Right kidney (tissue), 1 donor: ENCODE measurements at regions not wholly inside any gene's neighbourhood (a gene's known extent, or its start where the extent isn't known, plus 50 kb on each side); places are given as distances from the start of the nearest gene placed in this dataset.
"Not testable (repeated sequence)": the region's sequence is repeated elsewhere in the genome, so short reads cannot be mapped to it uniquely, and the experiment has no call there.

Experiments
- DNase-seq: peaks from one replicate; pipeline ENCODE4 v3.0.0-alpha.2; 2016

DNA sequence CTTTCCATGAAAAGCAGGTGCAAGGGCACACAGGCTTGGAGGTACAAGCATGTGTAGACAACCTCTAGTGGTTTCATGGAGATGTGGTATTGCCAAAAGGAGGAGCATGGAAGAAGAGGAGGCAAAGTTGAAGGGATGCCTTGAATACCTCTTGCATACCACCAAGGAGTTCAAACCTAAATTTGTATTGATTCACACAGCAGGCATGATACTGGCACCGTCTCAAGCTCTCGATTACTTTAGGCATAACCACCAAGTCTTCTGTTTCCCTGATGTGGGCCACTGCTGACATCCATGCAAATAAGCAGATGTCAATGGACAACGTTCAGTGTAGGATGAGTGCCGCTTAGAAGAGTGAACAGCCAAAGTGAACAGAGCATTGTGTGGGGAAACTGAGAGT is 87.1 kb downstream of the SCN11A start:
- DNase-seq = no peak

DNA sequence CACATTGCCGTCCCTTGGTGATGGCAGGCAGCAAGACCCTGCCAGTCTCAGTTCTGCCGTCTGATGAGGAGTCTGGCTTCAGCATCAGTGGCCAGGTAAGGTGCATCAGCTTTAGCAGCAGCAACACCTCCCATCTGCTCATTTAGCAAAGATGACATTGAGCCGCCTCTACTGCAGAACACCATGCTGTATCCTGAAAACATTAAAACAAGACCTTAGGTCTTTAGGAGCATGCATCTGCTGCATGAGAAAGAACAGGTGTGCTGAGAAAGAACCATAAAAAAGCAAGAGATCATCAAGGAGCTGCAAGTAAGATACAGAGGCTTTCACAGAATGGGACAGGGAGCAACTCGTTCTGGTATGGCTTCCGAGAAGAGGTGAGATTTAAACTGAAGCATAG is 87.5 kb downstream of the SCN11A start:
- no peak for DNase-seq

DNA sequence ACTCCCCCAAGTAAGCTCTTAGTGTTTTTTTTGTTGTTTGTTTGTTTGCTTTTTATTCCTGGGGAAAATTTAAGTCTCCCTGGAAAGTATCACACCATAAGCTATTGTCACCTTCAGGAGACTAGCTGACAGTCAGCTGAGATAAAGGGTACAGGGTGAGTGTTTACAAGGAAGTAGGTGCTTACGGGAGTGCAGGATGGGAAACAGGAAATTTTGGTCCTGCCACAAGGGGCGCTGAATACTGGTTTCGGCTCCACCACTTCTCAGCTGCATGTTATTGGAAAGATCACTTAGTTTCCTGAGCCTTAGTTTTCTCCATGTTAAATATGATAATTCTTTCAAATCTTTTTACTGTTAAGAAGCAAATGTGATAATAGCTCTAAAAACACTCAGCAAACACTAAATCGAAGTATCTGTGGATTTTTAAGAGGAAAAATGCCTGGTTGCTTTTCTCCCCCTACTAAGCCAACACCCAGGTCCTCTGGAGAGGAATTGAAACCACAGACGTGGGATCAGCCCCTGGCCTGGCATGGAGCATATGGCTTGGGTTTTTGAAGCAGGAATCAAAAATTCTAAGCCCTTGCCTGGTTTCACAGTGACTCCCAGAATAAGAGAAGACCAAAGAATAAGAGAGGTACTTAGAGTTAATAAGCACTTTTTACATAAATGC is 90.7 kb downstream of the SCN11A start:
- DNase-seq = no peak

DNA sequence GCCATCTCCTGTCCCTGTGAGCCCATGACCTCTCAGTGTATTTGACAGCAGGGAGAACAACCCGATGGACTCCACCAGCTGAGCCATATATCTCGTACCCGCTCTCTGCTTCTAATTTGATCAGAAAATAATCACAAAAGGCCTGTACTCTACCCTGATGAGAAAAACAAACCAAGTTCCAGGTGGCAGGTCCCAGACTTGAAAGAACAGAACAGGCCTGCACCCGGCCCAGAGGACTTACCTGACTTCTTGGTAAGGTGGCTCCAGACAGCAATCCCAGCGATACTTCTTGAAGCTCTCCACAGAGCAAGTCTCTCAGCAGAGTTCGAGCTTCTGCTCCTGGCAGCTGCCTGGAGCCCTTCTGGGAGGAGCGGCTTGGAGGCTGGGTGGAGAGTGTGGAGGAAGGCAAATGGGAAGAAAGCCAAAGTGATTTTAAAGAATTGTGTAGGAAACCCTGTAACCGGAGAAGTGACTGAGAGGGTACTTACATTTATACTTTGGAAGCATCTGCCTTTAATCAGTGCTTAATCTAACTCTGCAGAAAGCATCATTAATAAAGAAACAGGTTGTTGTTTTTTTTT is 91.6 kb downstream of the SCN11A start:
- no peak for DNase-seq

DNA sequence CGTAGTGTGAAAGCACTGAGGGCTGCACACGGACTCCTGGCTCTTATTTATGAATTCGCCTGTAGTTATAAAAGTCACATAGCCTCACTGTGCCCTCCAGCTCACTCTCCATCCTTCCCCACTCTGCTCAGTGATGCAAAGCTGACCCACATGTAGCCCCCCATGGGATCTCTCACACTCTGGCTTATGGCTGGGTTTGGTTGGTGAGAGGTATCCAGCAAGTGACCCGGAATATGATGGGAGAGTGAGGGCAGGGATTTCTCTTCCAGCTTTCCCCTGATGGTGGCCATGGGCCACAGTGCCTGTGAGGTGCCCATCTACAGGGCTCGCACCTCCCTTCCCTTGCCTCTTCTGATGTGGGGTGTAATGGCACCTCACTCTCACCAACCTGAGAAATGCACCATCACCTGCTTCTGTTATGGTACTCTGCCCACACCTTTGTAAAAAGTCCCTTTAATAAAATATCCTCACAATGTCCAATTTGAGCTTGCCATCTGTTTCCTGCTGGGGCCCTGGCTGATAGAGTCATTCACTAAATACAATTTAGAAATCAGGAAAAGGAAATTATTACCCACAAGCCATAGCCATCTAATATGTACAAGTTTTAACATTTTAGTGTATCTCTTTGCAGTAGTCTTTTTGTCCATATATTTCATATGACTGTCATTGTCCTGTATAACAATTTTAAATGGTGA is 93.6 kb downstream of the SCN11A start:
- DNase-seq = no peak

DNA sequence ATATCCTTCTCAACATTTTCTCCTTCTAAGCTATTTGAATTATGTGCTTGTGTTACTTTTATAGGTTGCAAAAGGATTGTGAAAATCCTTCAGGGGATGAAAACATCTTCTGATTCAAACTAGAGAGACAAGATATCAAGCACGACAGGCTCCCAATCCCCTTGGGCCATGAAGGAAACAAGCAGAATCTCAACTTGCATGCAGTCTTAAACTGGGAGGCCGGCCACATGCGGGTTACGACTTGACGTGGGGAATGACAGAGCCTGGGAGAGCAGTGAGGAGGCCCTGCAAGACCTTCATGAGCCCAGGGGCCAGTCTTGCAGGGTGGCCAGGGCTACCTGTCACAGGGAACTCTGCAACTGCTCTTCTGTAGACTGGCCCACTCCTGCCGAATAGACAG is 94.4 kb downstream of the SCN11A start:
- no peak for DNase-seq

DNA sequence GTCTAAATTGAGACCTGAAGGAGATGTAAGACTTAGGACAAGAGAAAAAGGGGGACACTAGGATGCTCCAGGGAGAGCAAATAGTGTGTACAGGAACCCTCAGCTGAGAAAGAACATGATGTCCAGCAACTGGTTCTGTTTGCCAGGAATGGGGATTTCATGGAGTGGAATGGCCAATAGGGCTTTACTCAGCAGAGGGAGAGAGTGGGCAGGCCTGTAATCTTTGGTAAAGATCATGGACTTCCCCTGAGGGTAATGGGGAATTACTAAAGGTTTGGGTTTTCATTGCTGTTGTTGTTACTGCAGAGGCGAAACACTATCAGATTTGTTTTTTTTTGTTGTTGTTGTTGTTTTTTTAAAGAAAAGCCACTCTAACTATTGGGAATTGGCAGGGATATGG is 99.0 kb downstream of the SCN11A start:
- no peak for DNase-seq

DNA sequence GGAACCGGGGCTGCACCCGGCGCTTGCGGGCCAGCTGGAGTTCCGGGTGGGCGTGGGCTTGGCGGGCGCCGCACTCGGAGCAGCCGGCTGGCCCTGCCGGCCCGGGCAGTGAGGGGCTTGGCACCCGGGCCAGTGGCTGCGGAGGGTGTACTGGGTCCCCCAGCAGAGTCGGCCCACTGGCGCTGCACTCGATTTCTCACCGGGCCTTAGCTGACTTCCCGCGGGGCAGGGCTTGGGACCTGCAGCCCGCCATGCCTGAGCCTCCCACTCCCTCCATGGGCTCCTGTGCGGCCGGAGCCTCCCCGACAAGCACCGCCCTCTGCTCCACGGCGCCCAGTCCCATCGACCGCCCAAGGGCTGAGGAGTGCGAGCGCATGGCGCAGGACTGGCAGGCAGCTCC is 100.6 kb downstream of the SCN11A start:
- DNase-seq = not testable (repeated sequence)

DNA sequence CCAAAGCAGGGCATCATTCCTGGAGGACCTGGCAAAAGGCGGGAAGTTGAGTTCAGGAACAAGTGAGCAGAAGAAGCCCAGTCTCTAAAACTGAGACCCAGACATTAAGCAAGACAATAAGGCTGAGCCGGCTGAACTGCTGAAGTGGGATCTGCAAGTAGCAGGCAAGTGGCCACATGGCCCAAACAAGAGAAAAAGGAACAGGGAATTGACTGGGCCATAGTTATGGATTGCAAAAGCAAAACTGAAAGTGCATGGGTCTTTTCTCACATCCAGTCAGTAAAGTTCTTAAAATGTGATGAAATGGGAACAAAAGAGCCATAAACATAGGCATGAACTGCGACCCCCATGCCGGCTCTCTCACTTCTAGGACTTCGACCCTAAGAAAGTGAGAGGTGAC is 101.2 kb downstream of the SCN11A start:
- DNase-seq = no peak

DNA sequence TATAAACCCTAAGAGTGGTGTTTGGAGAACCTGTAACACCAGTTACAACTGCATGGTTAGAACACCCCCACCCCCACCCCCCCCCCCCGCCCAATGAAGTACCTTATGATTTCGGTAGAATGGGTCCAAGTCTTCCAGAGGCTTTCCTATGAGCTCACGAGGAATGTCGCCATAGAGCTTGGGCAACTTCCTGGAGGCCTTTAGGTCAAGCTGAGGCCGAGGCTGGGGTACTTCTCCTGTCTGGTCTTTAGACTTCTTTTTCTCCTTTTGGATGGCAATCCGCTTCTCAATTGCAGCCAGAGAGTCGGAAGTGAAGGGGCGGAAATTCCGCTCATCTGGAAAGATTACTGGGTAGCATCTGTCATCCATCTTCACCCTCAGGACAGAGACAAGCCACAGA is 101.8 kb downstream of the SCN11A start:
- no peak for DNase-seq

DNA sequence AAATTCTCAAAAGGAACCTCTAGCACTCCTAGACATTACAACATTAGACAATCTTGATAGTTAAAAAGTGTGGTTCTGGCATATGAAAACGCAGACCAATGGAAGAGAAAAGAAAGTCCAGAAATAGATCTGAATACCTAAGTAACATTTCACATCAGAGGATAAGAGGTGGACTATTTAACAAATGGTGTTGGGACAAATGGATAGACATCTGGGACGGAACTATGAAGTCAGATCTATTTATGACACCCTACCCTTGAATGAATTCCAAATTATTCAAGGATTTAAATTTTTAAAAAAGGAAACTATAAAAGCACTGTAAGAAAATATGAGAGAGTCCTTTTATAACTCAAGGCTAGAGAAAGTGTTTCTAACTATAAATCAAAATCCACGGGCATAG is 111.3 kb downstream of the SCN11A start:
- no peak for DNase-seq

DNA sequence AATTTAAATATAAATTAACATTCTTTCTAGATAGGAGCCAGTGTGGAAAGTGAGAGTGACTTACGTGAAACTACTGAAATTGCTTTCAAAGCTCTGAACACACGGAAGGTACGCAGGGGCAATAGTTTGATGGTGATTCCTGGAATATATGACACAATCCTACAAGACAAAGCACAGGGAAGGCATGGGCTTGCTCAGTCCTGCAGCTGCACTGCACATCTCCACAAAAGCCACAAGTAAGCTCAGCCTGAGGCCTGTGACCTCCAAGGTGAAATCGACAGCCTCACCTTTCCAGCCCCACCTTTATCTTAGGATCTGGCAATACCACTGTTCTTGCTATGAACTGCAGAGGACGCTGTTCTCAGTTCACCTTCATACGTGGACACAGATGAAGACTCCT is 109.3 kb upstream of the SCN10A start:
- no peak for DNase-seq

DNA sequence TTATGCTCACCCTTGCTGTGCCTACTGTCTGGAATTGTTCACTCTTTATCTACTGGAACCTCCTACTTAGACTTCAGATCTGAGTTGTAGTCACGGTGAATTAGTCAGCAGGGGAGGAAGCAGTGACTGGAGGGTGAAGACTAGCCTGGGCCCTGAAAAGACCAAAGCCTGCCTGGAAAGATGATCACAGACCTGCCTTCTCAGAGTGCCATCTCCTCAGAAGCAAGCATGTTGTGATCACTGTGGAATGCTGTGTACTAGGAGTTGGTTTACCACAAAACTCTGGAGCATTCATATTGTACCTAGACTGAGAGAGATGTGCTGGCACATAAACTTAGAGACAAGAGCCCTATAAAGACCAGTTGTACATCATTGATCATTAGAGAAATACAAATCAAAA is 100.7 kb upstream of the SCN10A start:
- no peak for DNase-seq

DNA sequence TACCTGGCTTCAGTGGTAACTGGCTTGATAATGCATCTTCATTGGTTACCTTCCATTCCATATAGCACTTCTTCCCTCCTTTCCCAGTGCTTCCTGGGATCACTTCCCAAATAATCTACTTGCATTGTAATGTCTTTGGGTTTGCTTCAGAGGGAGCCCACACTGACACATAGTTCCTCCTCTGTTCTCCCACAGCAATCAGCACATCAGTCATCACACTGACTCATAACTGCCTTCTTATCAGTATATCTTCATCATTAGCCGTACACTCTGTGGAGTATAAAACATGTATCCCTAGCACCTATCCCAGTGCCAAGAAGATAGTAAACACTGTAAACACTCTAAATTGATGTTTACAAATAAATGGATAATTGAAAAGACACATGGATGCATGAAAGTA is 91.4 kb upstream of the SCN10A start:
- no peak for DNase-seq

DNA sequence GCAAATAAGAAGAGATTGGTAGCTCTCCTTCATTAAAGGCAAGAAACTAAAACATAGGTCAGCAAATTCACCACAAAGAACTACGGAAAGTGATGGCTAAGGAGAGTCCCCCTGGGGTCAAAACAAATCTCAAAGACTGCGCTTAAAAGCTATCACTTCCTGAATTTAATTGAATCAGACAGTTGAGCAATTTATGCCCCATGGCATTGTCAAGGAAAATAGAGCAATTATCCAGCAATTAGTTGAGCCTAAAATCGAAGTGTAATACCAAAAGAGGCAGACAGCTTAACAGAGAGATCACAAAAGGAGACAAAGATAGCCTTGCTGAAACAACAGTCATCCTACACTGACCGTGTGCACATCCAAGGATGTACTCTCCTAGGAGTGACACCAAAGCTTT is 74.4 kb upstream of the SCN10A start:
- no peak for DNase-seq

DNA sequence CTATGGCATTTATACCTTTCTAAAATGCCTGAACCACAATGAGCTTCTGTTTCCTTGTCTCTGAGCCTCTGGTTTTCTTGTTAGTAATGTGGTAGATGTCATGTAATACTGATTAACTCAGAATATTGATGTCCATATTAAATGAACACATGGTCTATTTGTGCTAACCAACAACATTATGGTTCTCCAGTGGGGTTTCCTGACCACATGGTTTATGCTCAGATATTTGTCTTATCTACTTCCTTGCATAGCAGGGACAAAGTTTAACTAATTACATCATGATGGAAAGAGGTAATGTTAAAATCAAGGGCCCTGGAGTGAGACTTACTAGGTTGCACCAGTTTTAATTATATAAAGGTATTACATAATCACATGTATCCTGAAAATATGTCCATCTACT is 62.6 kb upstream of the SCN10A start:
- no peak for DNase-seq
